Keratinocyte (primary cell): ENCODE measurements at regions not wholly inside any gene's neighbourhood (a gene's known extent, or its start where the extent isn't known, plus 50 kb on each side); places are given as distances from the start of the nearest gene placed in this dataset.

Experiments used
- DNase-seq: peaks from one replicate; pipeline ENCODE4 v3.0.0-alpha.2; 2011; ENCODE audit warnings: low read depth, missing footprints, low spot score
- FAIRE-seq: peaks from 2 replicates; lab custom pipeline; 2011; peaks lifted over from hg19 to GRCh38; lab: Jason Lieb, UNC
- H2AFZ ChIP-seq: 2 replicates; pipeline ENCODE4 v1.6.0; 2012; ENCODE audit warnings: low read length, control low read depth, inconsistent platforms; ENCODE audit not compliant: control insufficient read depth
- H3K27ac ChIP-seq: 2 replicates; pipeline ENCODE4 v1.5.1; 2011; ENCODE audit warnings: low read length; ENCODE audit not compliant: control insufficient read depth, insufficient read depth
- H3K27me3 ChIP-seq: 3 replicates; pipeline ENCODE4 v1.6.0; 2011; ENCODE audit warnings: low read length; ENCODE audit not compliant: control insufficient read depth, insufficient read depth; ENCODE audit errors: extremely low read depth
- H3K36me3 ChIP-seq, 2 experiments: 2 replicates in 1 of 2; 3 replicates in 1 of 2; pipeline ENCODE4 v1.5.1; 2011; ENCODE audit warnings: low read length in 2 of 2, mild to moderate bottlenecking in 1 of 2; ENCODE audit not compliant: control insufficient read depth in 2 of 2, insufficient read depth in 2 of 2; ENCODE audit errors: extremely low read depth in 1 of 2
- H3K4me1 ChIP-seq: 3 replicates; pipeline ENCODE4 v1.5.1; 2011; ENCODE audit warnings: low read length; ENCODE audit not compliant: control insufficient read depth, insufficient read depth; ENCODE audit errors: extremely low read depth
- H3K4me2 ChIP-seq: 3 replicates; pipeline ENCODE4 v1.6.0; 2011; ENCODE audit warnings: low read depth, low read length; ENCODE audit not compliant: control insufficient read depth, insufficient read depth; ENCODE audit errors: extremely low read depth
- H3K4me3 ChIP-seq, 3 experiments: fragments of 200-600 bp in 1 of 3; sonication (generic) in 1 of 3; 2 replicates in 2 of 3; 3 replicates in 1 of 3; pipeline ENCODE4 v1.5.1; 2011 to 2016; ENCODE audit warnings: low read length in 3 of 3, mild to moderate bottlenecking in 3 of 3, control low read depth in 2 of 3, inconsistent platforms in 1 of 3, low read depth in 1 of 3, mixed read lengths in 1 of 3, mixed run types in 1 of 3, moderate library complexity in 1 of 3; ENCODE audit not compliant: control insufficient read depth in 2 of 3, insufficient read depth in 2 of 3; ENCODE audit errors: extremely low read depth in 1 of 3
- H3K79me2 ChIP-seq: 2 replicates; pipeline ENCODE4 v1.6.0; 2012; ENCODE audit warnings: low read length; ENCODE audit not compliant: control insufficient read depth, insufficient read depth
- H3K9ac ChIP-seq: 3 replicates; pipeline ENCODE4 v1.6.0; 2011; ENCODE audit warnings: low read length; ENCODE audit not compliant: control insufficient read depth, insufficient read depth; ENCODE audit errors: extremely low read depth
- H3K9me1 ChIP-seq: 3 replicates; pipeline ENCODE4 v1.6.0; 2011; ENCODE audit warnings: low read length; ENCODE audit not compliant: control insufficient read depth, insufficient read depth; ENCODE audit errors: extremely low read depth
- H3K9me3 ChIP-seq: 2 replicates; pipeline ENCODE4 v1.5.1; 2012; ENCODE audit warnings: low read depth, low read length; ENCODE audit not compliant: control insufficient read depth
- H4K20me1 ChIP-seq: 3 replicates; pipeline ENCODE4 v1.6.0; 2011; ENCODE audit warnings: low read length; ENCODE audit not compliant: control insufficient read depth, insufficient read depth; ENCODE audit errors: extremely low read depth
- EZH2 ChIP-seq: IDR thresholded peaks from one replicate; pipeline ENCODE4 v1.6.1; 2012; ENCODE audit warnings: inconsistent platforms, mild to moderate bottlenecking, low read length, moderate library complexity
- dilution Hi-C: fragments of 300-500 bp; cut with MboI; formaldehyde crosslinking; loops from one replicate; pipeline ENCODE4 v1.7.0; 2020; ENCODE audit warnings: low sequenced_read_pairs; ENCODE audit not compliant: extremely low pct_ligation_motif_present
- TF ChIP-seq, protein P1 (sequence below), 3 experiments: IDR thresholded peaks in 1 of 3; conservative IDR thresholded peaks in 1 of 3; optimal IDR thresholded peaks in 1 of 3; 2 replicates in 2 of 3; 3 replicates in 1 of 3; pipeline versions ENCODE3 to v1.5.1; 2011; ENCODE audit warnings: low read length in 3 of 3, mild to moderate bottlenecking in 3 of 3, moderate library complexity in 2 of 3, control low read depth in 1 of 3, inconsistent platforms in 1 of 3; ENCODE audit not compliant: insufficient read depth in 2 of 3; ENCODE audit errors: extremely low read depth in 1 of 3

DNA sequence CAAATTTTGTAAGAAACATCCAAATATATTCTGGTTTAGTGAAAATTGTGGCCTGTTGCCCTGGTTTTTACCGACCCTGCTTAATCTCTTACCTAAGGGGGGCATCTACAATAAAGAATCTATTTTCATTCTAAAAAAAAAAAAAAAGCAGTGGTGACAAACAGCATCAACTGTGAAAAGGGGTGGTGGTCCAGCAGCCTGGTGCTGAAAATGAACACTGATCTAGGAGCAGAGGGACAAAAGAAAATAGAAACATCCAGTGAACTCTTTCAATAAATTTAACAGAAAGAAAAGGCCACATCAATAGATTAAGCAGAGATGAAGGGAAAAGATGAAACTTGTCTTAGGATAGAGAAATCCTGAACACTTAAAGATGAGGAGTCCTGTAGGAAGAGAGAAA is 348.7 kb upstream of the GRAMD2B start:
- no peaks in the 10 kb centered on the region for H3K79me2 ChIP-seq
- H2AFZ ChIP-seq, result no peak overlapping the region
- no peaks in the 10 kb centered on the region for H3K9me3 ChIP-seq

GRCh38 chr5:126079266-126079665 is 343.9 kb upstream of the GRAMD2B start:
- no peak overlapping the region for H3K4me2 ChIP-seq
- no peak for DNase-seq
- TF ChIP-seq, protein P1, sequence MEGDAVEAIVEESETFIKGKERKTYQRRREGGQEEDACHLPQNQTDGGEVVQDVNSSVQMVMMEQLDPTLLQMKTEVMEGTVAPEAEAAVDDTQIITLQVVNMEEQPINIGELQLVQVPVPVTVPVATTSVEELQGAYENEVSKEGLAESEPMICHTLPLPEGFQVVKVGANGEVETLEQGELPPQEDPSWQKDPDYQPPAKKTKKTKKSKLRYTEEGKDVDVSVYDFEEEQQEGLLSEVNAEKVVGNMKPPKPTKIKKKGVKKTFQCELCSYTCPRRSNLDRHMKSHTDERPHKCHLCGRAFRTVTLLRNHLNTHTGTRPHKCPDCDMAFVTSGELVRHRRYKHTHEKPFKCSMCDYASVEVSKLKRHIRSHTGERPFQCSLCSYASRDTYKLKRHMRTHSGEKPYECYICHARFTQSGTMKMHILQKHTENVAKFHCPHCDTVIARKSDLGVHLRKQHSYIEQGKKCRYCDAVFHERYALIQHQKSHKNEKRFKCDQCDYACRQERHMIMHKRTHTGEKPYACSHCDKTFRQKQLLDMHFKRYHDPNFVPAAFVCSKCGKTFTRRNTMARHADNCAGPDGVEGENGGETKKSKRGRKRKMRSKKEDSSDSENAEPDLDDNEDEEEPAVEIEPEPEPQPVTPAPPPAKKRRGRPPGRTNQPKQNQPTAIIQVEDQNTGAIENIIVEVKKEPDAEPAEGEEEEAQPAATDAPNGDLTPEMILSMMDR (optimal IDR thresholded peaks at IDR 0.05 in 1 of 3, IDR thresholded peaks at IDR 0.05 in 1 of 3, conservative IDR thresholded peaks at IDR 0.05 in 1 of 3; ENCODE audit: extremely low read depth in 1 of 3, insufficient read depth in 2 of 3, low read length in 3 of 3), result no peak
- TF ChIP-seq EZH2, result no peak
- no peak overlapping the region for H3K27ac ChIP-seq
- H3K79me2 ChIP-seq, result no peaks in the 10 kb centered on the region
- H3K4me1 ChIP-seq, result no peaks in the 10 kb centered on the region
- no peaks in the 10 kb centered on the region for H3K27me3 ChIP-seq
- H3K4me3 ChIP-seq, result no peak overlapping the region
- no peaks in the 10 kb centered on the region for H3K9me3 ChIP-seq
- H3K9me1 ChIP-seq, result no peaks in the 10 kb centered on the region
- no peaks in the 10 kb centered on the region for H4K20me1 ChIP-seq
- no peak overlapping the region for H2AFZ ChIP-seq
- dilution Hi-C loops, result no loop called here
- no peak overlapping the region for H3K9ac ChIP-seq
- FAIRE-seq, result no peak
- no peaks in the 10 kb centered on the region for H3K36me3 ChIP-seq

More for the DNA sequence above, 348.7 kb upstream of the GRAMD2B start:
- no peaks in the 10 kb centered on the region for H4K20me1 ChIP-seq
- no peak for FAIRE-seq
- H3K9ac ChIP-seq, result no peak overlapping the region
- H3K27ac ChIP-seq, result no peak overlapping the region
- no peaks in the 10 kb centered on the region for H3K4me1 ChIP-seq
- dilution Hi-C loops, result no loop called here
- H3K4me2 ChIP-seq, result no peak overlapping the region
- H3K9me1 ChIP-seq, result no peaks in the 10 kb centered on the region
- no peaks in the 10 kb centered on the region for H3K27me3 ChIP-seq
- DNase-seq, result no peak
- no peaks in the 10 kb centered on the region for H3K36me3 ChIP-seq
- TF ChIP-seq, protein P1 (optimal IDR thresholded peaks at IDR 0.05 in 1 of 3, IDR thresholded peaks at IDR 0.05 in 1 of 3, conservative IDR thresholded peaks at IDR 0.05 in 1 of 3; ENCODE audit: extremely low read depth in 1 of 3, insufficient read depth in 2 of 3, low read length in 3 of 3), result no peak
- no peak for TF ChIP-seq EZH2
- no peak overlapping the region for H3K4me3 ChIP-seq
